HG03442 (cell line): ENCODE measurements at regions not wholly inside any gene's neighbourhood (a gene's known extent, or its start where the extent isn't known, plus 50 kb on each side); places are given as distances from the start of the nearest gene placed in this dataset.
"Not testable (repeated sequence)": the region's sequence is repeated elsewhere in the genome, so short reads cannot be mapped to it uniquely, and the experiment has no call there.

Experiments
- ATAC-seq: cut with Tn5 transposase; IDR thresholded peaks from one replicate; pipeline ENCODE4 v1.9.1; 2021; ENCODE audit warnings: mild to moderate bottlenecking, moderate library complexity; ENCODE audit not compliant: unreplicated experiment

- ATAC-seq: no peak
Observed at GRCh38 chr5:128711216-128711615, 173.2 kb upstream of the FBN2 start.

GRCh38 chr5:128714551-128714950 lies 176.5 kb upstream of the FBN2 start:
- no peak for ATAC-seq

- no peak for ATAC-seq
Observed at GRCh38 chr5:128722551-128722950, 184.5 kb upstream of the FBN2 start.

- ATAC-seq: not testable (repeated sequence)
Observed at GRCh38 chr5:128730021-128730420, 192.0 kb upstream of the FBN2 start.

GRCh38 chr5:128735656-128736055 lies 197.6 kb upstream of the FBN2 start:
- not testable (repeated sequence) for ATAC-seq

GRCh38 chr5:128736553-128736952 lies 198.5 kb upstream of the FBN2 start:
- ATAC-seq: no peak

GRCh38 chr5:128749136-128749898 lies 211.3 kb upstream of the FBN2 start:
- ATAC-seq: no peak

- ATAC-seq: no peak
Observed at GRCh38 chr5:128750155-128750554, 212.1 kb upstream of the FBN2 start.

- no peak for ATAC-seq
Observed at GRCh38 chr5:128757196-128757959, 207.9 kb upstream of the SLC27A6 start.

- no peak for ATAC-seq
Observed at GRCh38 chr5:128762661-128763306, 202.5 kb upstream of the SLC27A6 start.

GRCh38 chr5:128763321-128763720 lies 202.0 kb upstream of the SLC27A6 start:
- no peak for ATAC-seq

GRCh38 chr5:128764601-128765310 lies 200.5 kb upstream of the SLC27A6 start:
- ATAC-seq: no peak

- ATAC-seq: no peak
Observed at GRCh38 chr5:128765448-128766061, 199.7 kb upstream of the SLC27A6 start.

- ATAC-seq: no peak
Observed at GRCh38 chr5:128766406-128766805, 198.9 kb upstream of the SLC27A6 start.

- no peak for ATAC-seq
Observed at GRCh38 chr5:128770907-128771306, 194.4 kb upstream of the SLC27A6 start.

- ATAC-seq: no peak
Observed at GRCh38 chr5:128772356-128772755, 192.9 kb upstream of the SLC27A6 start.

GRCh38 chr5:128773378-128773777 lies 191.9 kb upstream of the SLC27A6 start:
- ATAC-seq: no peak

- no peak for ATAC-seq
Observed at GRCh38 chr5:128774605-128775004, 190.7 kb upstream of the SLC27A6 start.

- ATAC-seq: no peak
Observed at GRCh38 chr5:128775558-128775957, 189.7 kb upstream of the SLC27A6 start.

GRCh38 chr5:128777052-128777451 lies 188.2 kb upstream of the SLC27A6 start:
- peak; percentile 93 for ATAC-seq

GRCh38 chr5:128778474-128778873 lies 186.8 kb upstream of the SLC27A6 start:
- ATAC-seq: no peak
